Sigmoid colon (tissue), 4 donors: ENCODE measurements at regions not wholly inside any gene's neighbourhood (a gene's known extent, or its start where the extent isn't known, plus 50 kb on each side); places are given as distances from the start of the nearest gene placed in this dataset.

Source experiments
- EP300 ChIP-seq, 4 donors: sonication (generic); formaldehyde crosslinking; IDR thresholded peaks; one replicate each; pipeline ENCODE4 v1.6.1; 2017; ENCODE audit warnings: antibody characterized with exemption in 4 of 4
- POLR2AphosphoS5 ChIP-seq, 4 donors: sonication (generic); formaldehyde crosslinking; IDR thresholded peaks; one replicate each; pipeline ENCODE4 v1.6.1; 2017; ENCODE audit warnings: antibody characterized with exemption in 4 of 4
- TF ChIP-seq, protein P1 (sequence below), 4 experiments: fragments of 450-650 bp in 3 of 4; fragments of 200-600 bp in 1 of 4; IDR thresholded peaks; one replicate each; pipeline ENCODE4 v1.5.1; 2016 to 2019; ENCODE audit warnings: antibody characterized with exemption in 4 of 4, mild to moderate bottlenecking in 3 of 4, moderate library complexity in 2 of 4

DNA sequence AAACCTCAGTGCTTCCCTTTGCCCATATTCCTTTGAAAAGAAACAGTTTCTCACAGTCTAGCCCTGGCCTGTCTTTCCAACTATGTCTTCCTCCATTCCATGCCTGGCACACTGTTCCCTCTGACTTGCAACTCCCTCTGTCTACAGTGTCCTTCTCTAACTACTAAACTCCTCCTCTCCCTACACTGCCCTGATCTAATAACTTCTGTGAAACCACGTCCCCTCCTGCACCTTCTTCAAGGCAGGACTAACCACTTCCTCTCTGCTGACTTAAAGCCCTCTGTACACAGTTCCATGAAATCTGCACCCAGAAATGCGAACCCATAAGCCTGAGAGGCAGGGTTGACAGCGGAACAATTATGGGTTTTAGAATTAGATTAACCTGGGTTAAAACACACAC, 62.2 kb upstream of the ATP1B1 start:
- TF ChIP-seq, protein P1, sequence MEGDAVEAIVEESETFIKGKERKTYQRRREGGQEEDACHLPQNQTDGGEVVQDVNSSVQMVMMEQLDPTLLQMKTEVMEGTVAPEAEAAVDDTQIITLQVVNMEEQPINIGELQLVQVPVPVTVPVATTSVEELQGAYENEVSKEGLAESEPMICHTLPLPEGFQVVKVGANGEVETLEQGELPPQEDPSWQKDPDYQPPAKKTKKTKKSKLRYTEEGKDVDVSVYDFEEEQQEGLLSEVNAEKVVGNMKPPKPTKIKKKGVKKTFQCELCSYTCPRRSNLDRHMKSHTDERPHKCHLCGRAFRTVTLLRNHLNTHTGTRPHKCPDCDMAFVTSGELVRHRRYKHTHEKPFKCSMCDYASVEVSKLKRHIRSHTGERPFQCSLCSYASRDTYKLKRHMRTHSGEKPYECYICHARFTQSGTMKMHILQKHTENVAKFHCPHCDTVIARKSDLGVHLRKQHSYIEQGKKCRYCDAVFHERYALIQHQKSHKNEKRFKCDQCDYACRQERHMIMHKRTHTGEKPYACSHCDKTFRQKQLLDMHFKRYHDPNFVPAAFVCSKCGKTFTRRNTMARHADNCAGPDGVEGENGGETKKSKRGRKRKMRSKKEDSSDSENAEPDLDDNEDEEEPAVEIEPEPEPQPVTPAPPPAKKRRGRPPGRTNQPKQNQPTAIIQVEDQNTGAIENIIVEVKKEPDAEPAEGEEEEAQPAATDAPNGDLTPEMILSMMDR (IDR thresholded peaks at IDR 0.05): no peak
- TF ChIP-seq EP300 (IDR thresholded peaks at IDR 0.05) (no peak), POLR2AphosphoS5 (IDR thresholded peaks at IDR 0.05) (no peak)
